HFFc6 (cell line): ENCODE measurements at regions not wholly inside any gene's neighbourhood (a gene's known extent, or its start where the extent isn't known, plus 50 kb on each side); places are given as distances from the start of the nearest gene placed in this dataset.

Experiments
- DNase-seq: peaks from one replicate; pipeline ENCODE4 v3.0.0-alpha.2; 2018
- H3K27ac Mint-ChIP-seq: 2 replicates; pipeline ENCODE4 v1.8.0; 2020; ENCODE audit warnings: mild to moderate bottlenecking, mixed read lengths
- H3K27me3 Mint-ChIP-seq: 2 replicates; pipeline ENCODE4 v1.8.0; 2021; ENCODE audit warnings: mild to moderate bottlenecking, moderate library complexity, mixed read lengths; ENCODE audit not compliant: insufficient read depth
- H3K36me3 Mint-ChIP-seq: 2 replicates; pipeline ENCODE4 v1.8.0; 2021; ENCODE audit warnings: low read depth, mixed read lengths
- H3K4me1 Mint-ChIP-seq: 2 replicates; pipeline ENCODE4 v1.8.0; 2020; ENCODE audit warnings: low read depth, mixed read lengths
- H3K4me3 Mint-ChIP-seq: 2 replicates; pipeline ENCODE4 v1.8.0; 2020; ENCODE audit warnings: mild to moderate bottlenecking, moderate library complexity, mixed read lengths
- H3K9me3 Mint-ChIP-seq: 2 replicates; pipeline ENCODE4 v1.8.0; 2020; ENCODE audit warnings: mild to moderate bottlenecking, mixed read lengths
- TF ChIP-seq, protein P1 (sequence below): fragments of 200-600 bp; sonication (generic); IDR thresholded peaks from 2 replicates; pipeline ENCODE4 v1.5.0; 2021; ENCODE audit warnings: antibody characterized with exemption, mild to moderate bottlenecking

DNA sequence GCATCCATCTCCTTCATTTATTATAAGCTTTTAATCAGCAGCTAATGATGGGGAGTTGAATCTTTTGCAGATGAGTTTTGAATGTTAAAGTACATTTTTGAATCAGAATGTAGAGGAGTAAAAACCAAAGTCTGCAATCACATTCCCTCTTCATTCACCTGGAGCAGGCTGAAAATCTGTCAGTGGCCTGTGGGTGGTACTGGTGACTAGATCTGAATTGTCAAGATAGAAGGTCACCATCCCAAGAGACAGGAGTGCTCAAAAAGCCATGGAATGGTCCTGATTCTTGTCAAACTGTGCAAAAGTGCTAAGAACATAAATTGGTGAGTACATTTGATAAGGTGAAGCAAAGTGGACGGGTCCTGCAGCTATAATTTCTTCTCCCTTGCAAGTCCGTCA, 881.3 kb upstream of the NR2F2 start:
- no peak overlapping the region for H3K4me3 Mint-ChIP-seq
- H3K27ac Mint-ChIP-seq: no peak overlapping the region
- peaks cover 27% of the 10 kb centered on the region for H3K4me1 Mint-ChIP-seq
- H3K9me3 Mint-ChIP-seq: no peaks in the 10 kb centered on the region
- TF ChIP-seq, protein P1, sequence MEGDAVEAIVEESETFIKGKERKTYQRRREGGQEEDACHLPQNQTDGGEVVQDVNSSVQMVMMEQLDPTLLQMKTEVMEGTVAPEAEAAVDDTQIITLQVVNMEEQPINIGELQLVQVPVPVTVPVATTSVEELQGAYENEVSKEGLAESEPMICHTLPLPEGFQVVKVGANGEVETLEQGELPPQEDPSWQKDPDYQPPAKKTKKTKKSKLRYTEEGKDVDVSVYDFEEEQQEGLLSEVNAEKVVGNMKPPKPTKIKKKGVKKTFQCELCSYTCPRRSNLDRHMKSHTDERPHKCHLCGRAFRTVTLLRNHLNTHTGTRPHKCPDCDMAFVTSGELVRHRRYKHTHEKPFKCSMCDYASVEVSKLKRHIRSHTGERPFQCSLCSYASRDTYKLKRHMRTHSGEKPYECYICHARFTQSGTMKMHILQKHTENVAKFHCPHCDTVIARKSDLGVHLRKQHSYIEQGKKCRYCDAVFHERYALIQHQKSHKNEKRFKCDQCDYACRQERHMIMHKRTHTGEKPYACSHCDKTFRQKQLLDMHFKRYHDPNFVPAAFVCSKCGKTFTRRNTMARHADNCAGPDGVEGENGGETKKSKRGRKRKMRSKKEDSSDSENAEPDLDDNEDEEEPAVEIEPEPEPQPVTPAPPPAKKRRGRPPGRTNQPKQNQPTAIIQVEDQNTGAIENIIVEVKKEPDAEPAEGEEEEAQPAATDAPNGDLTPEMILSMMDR: no peak
- no peaks in the 10 kb centered on the region for H3K36me3 Mint-ChIP-seq
- no peaks in the 10 kb centered on the region for H3K27me3 Mint-ChIP-seq
- DNase-seq: no peak

DNA sequence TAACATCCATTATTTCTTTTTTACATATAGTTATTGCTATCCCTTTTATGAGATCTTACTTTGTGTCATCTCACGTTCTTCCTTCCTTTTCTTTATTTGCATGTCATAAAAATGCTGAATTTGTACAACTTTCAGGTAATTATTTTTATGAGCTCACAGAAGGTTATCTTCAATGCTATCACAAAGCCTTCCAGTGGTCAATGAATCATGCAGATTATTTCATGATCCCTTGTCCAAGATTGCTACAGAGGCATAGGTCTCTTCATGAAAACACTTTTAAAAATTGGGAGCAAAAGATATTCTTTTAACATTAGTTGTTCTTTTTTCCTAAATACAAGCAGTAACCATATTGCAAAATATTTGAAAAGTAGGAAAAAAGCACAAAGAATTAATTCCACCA, 880.1 kb upstream of the NR2F2 start:
- Mint-ChIP-seq H3K27me3 (no peaks in the 10 kb centered on the region), H3K4me1 (peaks cover 27% of the 10 kb centered on the region), H3K4me3 (no peak overlapping the region), H3K9me3 (no peaks in the 10 kb centered on the region), H3K27ac (no peak overlapping the region), H3K36me3 (no peaks in the 10 kb centered on the region)
- TF ChIP-seq, protein P1: no peak
- peak; percentile 21 for DNase-seq

DNA sequence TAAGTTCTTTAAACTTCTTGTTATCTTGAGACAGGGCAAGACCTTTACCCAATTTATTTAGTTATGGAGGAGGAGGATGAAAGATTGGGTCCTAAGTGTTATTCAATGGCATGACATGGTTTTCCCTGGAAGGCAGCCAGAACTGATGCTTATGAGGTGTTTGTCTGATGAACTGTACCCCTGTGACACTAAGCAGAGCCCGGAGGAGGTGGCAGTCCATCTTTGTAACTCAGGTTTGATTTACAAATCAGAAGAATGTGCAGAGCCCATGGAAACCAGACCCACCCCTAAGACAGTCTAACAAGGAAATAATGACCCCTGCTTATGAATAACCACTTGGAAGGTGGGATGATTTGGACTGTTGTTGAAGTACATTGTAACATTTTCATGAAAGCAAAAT, 878.6 kb upstream of the NR2F2 start:
- DNase-seq: no peak
- no peak overlapping the region for H3K27ac Mint-ChIP-seq
- H3K9me3 Mint-ChIP-seq: no peaks in the 10 kb centered on the region
- peaks cover 27% of the 10 kb centered on the region for H3K4me1 Mint-ChIP-seq
- H3K4me3 Mint-ChIP-seq: no peak overlapping the region
- no peaks in the 10 kb centered on the region for H3K36me3 Mint-ChIP-seq
- no peaks in the 10 kb centered on the region for H3K27me3 Mint-ChIP-seq
- TF ChIP-seq, protein P1: no peak

DNA sequence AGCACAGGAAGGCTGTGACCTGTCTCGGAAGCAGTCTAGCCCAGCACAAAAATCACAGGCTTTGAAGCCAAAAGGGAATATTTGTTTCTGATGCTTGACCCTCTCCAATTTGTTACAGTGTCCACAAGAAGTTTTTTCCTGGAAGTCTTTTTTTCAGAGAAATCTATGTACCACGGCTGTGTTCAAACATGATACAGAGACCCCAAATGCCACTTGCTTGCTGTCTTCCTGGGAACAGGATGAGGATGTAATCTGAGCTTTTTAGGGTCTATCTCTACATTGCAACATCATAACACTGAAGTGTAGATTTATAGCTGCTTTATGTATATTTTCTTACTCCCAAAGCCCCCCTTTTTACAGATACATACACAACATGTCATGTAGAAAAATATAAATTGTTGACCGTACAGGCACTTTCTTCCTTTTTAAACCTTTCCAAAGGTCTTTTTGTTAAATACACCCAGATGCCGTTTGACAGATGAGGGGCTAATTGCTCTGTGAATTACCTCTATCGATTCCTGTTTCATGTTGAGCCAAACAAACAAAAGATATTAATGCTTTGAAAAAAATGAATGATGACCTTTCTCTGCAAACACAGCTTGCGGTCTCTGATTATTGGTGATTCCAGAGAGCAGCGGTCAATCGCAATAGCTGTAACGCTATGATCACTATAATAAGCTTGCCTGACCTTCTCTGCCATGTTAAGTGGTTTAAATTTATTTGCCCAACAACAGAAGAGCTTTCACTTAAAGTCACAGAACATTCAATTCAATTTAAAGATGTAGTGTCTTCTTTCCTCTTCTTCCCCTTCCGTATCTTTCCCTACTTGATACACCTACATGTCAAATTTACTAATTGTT, 875.9 kb upstream of the NR2F2 start:
- TF ChIP-seq, protein P1: no peak
- no peak for DNase-seq
- Mint-ChIP-seq H3K4me1 (peaks cover 24% of the 10 kb centered on the region), H3K36me3 (no peaks in the 10 kb centered on the region), H3K27me3 (no peaks in the 10 kb centered on the region), H3K4me3 (no peak overlapping the region), H3K9me3 (no peaks in the 10 kb centered on the region), H3K27ac (no peak overlapping the region)

DNA sequence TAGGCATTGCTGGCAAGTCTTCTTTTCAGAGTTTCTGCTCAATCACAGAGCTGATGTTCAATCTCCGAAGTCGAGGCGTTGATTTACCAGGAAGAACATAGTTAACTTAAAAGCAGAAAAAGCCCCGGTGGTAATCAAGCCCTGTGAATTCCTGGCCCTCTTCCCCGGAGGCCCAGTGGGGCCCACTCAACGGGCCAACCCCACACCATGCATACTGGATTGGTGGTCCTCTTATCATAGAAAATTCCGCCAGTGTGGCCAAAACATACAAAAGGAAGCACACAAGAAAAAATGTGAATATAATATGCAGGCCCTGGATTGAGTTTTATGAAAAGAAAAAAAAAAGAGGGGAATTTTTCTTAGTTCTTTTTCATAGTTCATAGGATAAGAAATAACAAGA, 873.0 kb upstream of the NR2F2 start:
- Mint-ChIP-seq H3K4me1 (peaks cover 11% of the 10 kb centered on the region; the same call in 1 of the 2 replicates), H3K27me3 (no peaks in the 10 kb centered on the region), H3K36me3 (no peaks in the 10 kb centered on the region), H3K9me3 (no peaks in the 10 kb centered on the region), H3K4me3 (no peak overlapping the region), H3K27ac (no peak overlapping the region)
- TF ChIP-seq, protein P1: no peak
- DNase-seq: no peak
